Frontal cortex (tissue), 3 donors: ENCODE measurements at regions not wholly inside any gene's neighbourhood (a gene's known extent, or its start where the extent isn't known, plus 50 kb on each side); places are given as distances from the start of the nearest gene placed in this dataset.
"Not testable (repeated sequence)": the region's sequence is repeated elsewhere in the genome, so short reads cannot be mapped to it uniquely, and the experiment has no call there.

ENCODE experiments used
- DNase-seq, 2 donors: peaks; one replicate each; pipeline ENCODE4 v3.0.0; 2012; ENCODE audit warnings: low spot score in 2 of 2
- FAIRE-seq: peaks from 2 replicates; lab custom pipeline; 2012; peaks lifted over from hg19 to GRCh38; lab: Jason Lieb, UNC
- donor health status: control.
- donor health status: control.
- donor health status: control.

GRCh38 chr5:89351222-89351621, 468.2 kb upstream of the MEF2C start:
- FAIRE-seq = no peak
- DNase-seq = no peak

DNA sequence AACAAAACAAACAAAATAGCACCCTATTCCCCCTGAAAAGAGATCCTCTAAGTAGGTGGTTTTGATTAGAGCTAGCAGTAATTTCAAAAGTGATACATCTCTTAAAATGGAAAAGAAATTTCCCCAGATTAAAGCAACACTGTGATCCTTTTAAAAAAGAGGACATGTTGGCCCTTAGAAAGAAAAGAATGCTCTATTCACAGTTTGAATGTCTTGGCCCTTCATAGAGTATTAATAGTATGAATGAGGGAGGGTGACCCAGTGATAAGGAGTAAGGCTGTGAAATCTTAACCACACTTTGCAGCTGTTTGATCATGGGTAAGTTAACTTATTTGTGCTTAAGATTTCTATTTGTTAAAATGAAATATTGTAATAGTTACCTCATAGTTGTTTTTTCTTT, 467.7 kb upstream of the MEF2C start:
- DNase-seq (no peak), FAIRE-seq (no peak)

- FAIRE-seq (no peak), DNase-seq (no peak)
Measured at GRCh38 chr5:89349246-89349980, 466.4 kb upstream of the MEF2C start.

DNA sequence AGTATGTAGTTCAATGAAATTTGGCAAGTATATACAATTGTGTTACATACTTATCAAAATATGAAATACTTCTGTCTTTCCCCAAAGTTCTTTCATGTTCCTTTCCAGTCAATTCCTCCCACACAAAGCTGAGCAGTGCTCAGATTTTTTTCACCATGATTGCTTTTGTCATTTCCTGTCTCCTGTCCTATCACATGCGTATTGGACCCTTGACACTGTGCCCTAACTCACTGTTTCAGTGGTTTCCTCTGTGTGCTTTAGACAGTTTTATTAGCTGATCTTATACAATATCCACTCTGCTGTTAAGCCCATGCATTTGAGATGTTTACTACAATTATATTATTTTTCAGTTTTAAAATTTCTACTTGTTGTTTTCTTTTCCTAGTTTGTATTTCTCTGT, 463.6 kb upstream of the MEF2C start:
- FAIRE-seq (no peak), DNase-seq (no peak)

DNA sequence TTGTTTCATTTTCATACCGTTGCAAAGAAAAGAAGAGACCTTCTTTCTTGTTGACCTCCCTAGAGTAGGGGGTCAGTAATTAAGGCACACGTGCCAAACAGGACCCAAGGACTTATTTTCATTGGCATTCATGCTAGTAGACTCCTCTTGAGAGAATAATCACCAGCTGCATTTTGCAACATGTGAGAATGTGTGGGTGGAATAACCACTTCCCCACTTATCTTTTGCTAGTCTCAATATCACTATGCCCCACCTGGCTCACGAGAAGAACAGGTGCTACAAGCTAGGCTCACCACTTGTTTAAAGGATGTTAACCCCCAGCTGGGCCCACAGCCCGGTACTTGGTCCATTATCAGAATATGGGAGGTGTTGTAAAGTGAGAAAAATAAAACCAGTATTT, 460.7 kb upstream of the MEF2C start:
- FAIRE-seq = no peak
- no peak for DNase-seq

DNA sequence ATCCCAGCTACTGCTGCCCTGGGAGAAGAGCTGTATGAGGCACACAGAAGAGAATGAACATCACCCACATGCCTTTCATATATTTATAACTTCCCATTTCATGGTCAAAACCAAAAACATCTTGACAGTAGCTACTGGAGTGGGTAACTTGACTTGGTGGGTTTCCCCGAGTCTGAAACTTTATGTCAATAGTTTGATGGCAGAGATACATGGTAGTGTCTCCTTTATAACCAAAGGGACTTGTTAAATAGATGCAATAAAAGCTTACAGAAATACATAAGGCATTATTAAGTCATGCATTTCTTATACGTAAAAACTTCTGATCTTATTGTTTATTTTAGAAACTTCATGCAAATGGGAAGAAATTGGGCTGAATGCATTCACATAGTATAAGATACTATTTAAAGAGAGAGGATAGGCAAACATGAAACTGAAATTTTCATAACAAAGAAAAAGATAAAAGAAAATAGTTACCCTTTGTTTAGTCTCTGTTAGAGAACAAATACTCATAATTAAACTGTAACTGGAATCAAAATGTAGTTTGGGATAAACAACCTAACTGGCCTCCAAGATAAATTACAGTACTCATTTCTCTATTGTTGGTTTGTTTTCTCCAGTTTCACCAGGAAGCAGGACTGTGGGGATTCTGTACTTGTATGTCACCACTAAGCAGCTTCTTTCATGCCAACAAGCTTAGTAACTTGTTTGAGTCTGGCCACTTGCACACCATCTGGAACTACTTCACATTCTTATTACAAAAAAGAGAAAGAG, 459.3 kb upstream of the MEF2C start:
- DNase-seq (no peak), FAIRE-seq (no peak)

DNA sequence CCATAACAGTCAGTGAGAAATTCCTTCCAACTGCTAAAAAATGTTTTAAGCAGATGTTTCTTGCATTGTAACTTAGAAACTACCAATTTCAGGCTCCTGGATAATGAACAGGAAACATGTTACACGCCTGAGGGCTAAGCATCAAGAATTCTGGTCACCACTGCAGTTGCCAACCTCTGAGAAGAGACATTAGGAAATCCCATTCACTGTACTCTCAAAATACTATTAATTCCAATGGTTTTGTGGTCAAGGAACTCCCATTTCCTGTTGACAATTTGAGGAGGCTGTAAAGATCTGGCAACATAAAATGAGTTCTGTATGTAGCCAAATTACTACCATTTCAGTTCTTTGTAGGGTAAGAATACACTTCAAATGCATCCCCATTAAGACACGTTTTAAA, 456.0 kb upstream of the MEF2C start:
- FAIRE-seq (no peak), DNase-seq (no peak)

DNA sequence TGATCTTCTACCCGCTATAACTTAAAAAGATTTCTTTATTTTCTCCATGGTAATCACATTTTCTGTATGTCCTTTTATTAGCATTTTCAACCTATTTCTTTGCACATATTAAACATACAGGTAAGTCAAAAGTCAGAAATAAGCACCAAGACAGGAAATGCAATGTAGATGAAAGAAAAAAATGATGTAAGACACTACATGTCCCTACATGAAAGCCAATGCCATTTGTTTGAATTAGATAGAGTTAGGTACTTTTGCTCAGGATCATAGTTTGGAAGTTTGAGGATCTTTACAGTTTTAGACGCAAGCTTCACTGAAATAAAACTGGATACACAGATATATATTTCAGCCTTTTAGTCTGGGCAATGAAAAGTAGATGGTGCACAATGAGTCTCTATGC, 453.1 kb upstream of the MEF2C start:
- no peak for DNase-seq
- no peak for FAIRE-seq

DNA sequence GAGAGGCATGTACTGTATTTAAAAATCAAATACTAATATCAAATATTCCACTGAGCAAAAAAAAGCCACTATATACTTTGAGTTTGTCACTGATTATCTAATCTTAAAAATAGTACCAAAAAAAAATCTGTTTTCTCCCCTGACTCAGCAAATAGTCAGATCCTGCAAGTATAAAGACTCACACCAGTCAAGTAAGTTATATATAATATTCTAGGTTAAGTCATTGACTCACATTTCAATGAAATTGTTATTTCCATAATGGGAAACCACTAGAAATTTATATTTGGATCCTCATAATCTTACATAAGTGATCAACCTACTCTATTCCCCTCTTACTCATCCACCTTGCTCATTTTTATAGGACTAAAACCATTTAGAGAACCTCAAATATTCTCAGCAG, 447.2 kb upstream of the MEF2C start:
- DNase-seq (no peak), FAIRE-seq (no peak)

DNA sequence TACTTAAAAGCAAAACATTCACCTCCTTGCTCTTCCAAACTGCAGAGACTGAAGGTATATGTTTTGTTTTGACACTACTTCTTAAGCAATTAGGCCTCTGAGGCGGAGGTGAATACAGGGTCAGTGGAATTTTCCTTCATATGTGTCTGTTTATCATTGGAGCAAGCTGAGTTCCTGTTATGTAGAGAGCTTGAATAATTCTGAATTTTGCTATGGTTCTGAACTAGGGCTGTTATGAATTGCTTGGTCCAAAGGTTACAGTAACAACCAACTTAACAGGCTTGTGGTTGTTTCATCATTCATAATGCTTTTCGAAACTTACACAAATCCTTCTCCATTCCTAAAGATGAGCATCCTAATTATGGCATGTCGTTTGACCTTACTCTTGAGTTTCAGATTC, 444.6 kb upstream of the MEF2C start:
- FAIRE-seq = no peak
- no peak for DNase-seq

DNA sequence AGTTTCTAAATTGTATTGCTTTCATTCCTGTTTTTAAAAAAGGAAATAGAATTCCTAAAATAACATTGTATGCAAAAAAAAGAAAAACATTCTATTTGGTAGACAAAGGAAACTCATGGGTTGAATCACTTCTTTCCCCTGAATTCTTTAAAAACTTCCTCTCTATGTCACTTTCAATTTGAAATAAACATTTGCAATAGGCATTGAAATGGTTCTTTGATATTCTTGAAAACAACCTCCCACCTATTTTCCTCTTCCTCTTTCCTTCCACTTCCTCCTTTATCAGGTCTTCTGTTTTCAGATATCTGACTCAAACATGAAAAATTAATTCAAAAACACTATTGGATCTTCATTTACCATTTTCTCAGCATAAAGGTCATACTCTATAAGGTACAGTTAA, 442.0 kb upstream of the MEF2C start:
- FAIRE-seq = no peak

GRCh38 chr5:89320421-89321277, 437.7 kb upstream of the MEF2C start:
- no peak for DNase-seq
- FAIRE-seq = no peak

More for the DNA sequence above, 442.0 kb upstream of the MEF2C start:
- DNase-seq = no peak

GRCh38 chr5:89317838-89318237, 434.9 kb upstream of the MEF2C start:
- not testable (repeated sequence) for FAIRE-seq, DNase-seq

- no peak for FAIRE-seq
- no peak for DNase-seq
Measured at GRCh38 chr5:89315286-89316100, 432.5 kb upstream of the MEF2C start.

GRCh38 chr5:89313804-89314588, 431.0 kb upstream of the MEF2C start:
- DNase-seq (no peak), FAIRE-seq (no peak)

DNA sequence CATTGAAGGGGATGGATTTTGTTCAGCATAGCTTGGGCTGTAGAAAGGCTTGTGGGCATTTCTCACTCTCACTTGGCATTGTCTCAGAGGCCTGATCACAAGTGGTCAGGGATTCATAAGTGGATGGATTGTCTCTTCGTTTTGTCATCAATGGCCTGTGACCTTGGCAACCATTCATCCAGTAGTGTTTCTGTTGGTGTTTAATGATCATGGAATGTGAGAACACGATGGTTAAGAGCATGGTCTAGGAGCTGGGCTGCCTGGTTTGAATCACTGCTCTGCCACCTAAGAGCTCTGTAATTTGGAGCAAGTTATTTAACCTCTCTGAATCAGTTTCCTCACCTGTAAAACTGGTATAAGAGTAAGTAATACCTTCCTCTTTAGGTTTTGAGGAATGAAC, 430.1 kb upstream of the MEF2C start:
- DNase-seq = no peak
- FAIRE-seq = no peak

DNA sequence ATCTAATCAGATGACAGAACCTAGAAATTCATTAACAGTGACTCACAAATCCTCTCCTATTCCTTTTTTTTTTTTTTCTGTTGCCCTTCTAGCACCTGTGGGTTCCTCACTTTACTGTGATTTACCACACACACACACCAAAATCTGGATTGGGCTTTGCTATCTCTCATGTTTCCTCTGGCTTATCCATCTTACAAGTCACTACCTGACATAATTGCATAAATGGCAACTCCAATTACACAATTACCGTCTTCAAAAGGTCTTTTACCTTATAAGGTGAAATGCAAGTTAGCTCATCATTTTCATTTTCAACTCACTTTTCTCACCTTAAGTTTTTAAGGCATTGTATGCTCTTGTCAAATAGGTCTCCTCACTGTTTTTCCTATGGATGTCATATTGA, 426.3 kb upstream of the MEF2C start:
- DNase-seq (no peak), FAIRE-seq (no peak)

DNA sequence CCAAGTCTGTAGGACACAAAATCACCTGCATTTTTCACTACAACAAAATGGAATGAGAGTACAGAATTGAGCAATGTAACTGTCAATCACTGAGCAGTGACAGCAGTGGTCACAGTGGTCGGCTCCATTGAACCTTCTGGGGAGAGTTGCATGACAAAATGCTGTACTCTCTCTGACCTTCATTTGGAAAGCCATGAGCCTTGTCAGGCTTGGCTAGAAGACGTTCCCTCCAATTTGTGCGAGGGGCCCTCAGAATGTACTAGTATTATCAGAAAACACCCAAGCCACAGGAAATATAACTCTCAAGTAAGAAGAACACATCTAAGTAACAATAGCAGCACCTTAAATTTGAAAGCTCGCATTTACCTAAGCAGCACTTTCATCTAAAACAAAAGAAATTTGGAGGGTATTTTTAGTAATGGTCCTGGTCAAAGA, 425.6 kb upstream of the MEF2C start:
- no peak for FAIRE-seq
- DNase-seq = no peak

DNA sequence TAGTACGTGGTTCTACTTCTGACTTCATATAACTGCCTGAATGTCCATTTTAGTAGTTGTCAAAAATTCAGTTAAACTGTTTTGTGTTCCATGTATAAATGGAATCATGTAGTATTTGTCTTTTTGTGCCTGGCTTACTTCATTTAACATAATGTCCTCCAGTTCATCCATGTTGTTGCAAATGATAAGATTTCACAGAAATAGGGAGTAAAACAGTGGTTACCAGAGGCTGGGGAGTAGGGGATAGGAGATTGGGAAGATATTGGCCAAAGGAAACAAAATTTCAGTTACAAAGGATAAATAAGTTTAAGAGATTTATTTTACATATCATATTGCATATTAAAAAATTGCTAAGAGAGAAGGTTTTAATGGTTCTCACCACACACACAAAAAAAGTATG, 425.0 kb upstream of the MEF2C start:
- DNase-seq (no peak), FAIRE-seq (no peak)
